GM18861 (cell line): ENCODE measurements at regions not wholly inside any gene's neighbourhood (a gene's known extent, or its start where the extent isn't known, plus 50 kb on each side); places are given as distances from the start of the nearest gene placed in this dataset.
A peak's percentile ranks its signal among the peaks of the same experiment; 100 is the strongest.

Experiments used
- ATAC-seq: cut with Tn5 transposase; IDR thresholded peaks from one replicate; pipeline ENCODE4 v1.9.1; 2021; ENCODE audit not compliant: unreplicated experiment

- no peak for ATAC-seq
Measured at GRCh38 chrX:113935518-113935917, 648.4 kb upstream of the HTR2C start.

GRCh38 chrX:113933931-113934330, 650.0 kb upstream of the HTR2C start:
- no peak for ATAC-seq

GRCh38 chrX:113929004-113929403, 654.9 kb upstream of the HTR2C start:
- no peak for ATAC-seq

DNA sequence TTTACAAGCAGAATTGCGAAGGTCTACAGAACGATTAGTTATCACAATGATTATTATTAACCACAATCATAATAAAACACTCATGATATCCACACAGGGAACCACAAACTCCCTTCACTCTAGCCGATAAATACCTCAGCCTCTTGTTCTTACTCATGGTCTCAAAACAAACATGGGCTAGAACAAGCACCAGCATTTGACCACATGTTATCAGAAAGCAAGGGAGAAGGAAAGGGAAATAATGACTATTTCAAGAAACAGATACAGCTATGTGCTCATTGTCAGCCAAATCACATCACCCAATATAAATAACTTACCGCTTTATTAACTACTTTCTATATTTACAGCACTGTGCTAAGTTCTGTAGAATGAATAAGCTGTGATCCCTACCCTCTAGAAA, 663.2 kb upstream of the HTR2C start:
- no peak for ATAC-seq

- ATAC-seq, result no peak
Measured at GRCh38 chrX:113919387-113919786, 664.5 kb upstream of the HTR2C start.

- no peak for ATAC-seq
Measured at GRCh38 chrX:113906168-113906567, 677.7 kb upstream of the HTR2C start.

DNA sequence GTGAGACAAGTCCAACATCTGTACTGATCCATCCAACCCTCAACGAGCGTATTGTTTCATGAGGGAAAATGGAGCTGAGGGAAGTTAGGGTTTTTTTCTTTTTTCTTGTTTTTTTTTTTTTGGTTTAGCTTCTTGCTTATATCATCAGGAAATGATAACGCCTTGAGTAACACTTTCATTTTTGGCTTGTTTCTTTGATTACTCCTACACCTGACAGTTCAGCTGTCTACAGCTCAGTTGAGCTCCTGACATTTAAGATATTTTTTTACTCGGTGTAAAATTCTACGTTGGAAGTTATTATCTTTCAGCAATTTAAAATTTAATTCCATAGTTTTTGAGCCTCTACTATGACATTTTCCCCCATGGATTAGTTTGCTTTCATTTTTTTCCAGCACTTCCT, 691.0 kb upstream of the HTR2C start:
- ATAC-seq, result no peak

- ATAC-seq, result no peak
Measured at GRCh38 chrX:113892401-113892800, 691.5 kb upstream of the HTR2C start.

DNA sequence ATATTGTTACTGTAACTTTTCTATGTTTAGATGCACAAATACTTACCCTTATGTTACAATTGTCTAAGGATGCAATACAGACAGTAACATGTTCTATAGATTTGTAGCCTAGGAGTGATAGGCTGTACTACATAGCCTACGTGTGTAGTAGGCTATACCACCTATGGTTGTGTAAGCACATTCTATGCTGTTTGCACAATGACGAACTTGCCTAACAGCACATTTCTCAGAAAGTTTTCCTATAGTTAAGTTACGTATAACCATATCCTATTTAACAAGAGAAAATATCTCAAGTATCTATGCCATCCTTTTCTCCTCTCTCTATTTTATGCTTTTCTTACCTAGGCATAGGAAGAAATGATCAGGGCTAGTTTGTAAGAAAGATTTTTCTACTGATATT, 710.8 kb upstream of the HTR2C start:
- no peak for ATAC-seq

DNA sequence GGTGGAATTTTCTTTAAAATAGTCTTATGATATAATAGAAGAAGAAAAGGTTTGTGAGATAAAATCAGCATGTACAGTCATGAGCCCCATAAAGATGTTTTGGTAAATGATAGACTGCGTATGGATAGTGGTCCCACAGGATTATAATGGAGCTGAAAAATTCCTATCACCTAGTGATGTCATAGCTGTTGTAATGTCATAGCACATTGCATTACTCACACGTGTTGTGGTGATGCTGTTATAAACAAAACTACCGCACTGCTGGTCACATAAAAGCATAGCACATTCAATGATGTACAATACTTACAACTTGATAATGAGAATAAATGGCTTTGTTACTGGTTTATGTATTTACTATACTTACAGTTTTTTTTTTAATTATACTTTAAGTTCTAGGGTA, 715.2 kb upstream of the HTR2C start:
- ATAC-seq, result no peak

- ATAC-seq, result no peak
Measured at GRCh38 chrX:113868177-113868576, 715.7 kb upstream of the HTR2C start.

DNA sequence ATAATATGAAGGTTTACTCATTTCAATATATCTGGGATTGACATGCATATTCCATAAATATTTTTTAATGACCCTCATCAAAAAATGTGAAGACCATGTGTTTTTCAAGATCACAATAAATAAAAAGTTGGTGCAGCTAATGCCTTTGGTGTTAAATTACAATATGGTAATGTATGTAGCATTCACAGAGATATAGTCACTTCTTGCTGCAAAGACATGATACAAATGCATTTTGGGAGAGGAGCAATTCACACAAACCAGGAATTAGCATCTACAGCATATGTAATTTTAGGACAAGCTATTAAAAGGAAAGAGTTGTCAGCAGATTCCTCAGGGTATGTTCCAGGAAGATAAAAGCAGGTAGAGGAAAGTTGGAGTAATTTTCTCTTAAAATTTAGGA, 734.5 kb upstream of the HTR2C start:
- no peak for ATAC-seq

- no peak for ATAC-seq
Measured at GRCh38 chrX:113833096-113834055, 750.5 kb upstream of the HTR2C start.

DNA sequence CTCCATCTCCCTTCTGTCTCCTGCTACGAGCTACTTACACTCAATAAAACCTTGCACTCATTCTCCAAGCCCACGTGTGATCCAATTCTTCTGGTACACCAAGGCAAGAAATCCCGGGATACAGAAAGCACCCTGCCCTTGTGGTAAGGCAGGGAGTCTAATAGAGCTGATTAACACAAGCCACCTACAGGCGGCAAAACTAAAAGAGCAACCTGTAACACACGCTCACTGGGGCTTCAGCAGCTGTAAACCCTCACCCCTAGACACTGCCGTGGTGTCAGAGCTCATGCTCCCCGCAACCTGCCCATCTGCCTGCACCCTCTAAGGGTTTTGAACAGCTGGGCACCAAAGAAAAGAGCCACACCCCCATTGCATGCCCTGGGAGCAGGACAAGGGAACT, 755.4 kb upstream of the HTR2C start:
- no peak for ATAC-seq

DNA sequence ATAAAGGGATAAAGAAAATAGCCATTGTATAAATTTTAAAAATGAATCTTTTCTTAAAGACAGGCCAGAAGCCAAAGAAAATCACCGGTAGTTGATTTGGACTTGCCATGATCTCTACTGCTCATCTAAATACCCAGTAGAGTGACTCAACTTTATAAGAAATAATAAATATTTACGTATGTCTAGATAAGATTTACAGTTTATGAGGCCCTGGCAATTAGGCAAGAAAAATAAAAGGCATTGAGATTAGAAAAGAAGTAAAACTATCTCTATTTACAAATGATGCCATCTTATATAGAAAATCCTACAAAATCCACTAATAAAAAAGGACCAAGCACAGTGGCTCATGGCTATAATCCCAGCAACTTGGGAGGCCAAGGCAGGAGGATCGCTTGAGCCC, 765.5 kb upstream of the HTR2C start:
- no peak for ATAC-seq

DNA sequence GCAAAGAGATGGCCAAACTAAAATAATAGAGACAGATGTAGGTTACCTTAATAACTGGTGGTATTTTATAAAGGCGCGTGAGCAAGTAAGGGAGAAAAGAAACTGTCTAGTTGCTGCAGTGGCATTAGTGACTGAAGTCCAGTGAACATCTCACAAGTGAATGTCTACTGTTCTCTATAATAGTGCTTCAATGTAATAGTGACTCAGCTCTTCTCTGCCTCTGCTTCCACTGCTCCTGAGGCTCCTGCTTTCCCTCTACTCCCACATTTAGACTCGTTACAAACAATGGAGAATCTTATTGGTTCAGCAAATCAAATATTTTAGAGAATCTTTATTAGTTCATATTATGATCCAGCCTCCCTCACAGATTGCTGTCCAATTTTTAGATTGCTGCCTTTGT, 779.1 kb upstream of the HTR2C start:
- ATAC-seq, result no peak

GRCh38 chrX:113804291-113804690, 779.6 kb upstream of the HTR2C start:
- ATAC-seq, result no peak

DNA sequence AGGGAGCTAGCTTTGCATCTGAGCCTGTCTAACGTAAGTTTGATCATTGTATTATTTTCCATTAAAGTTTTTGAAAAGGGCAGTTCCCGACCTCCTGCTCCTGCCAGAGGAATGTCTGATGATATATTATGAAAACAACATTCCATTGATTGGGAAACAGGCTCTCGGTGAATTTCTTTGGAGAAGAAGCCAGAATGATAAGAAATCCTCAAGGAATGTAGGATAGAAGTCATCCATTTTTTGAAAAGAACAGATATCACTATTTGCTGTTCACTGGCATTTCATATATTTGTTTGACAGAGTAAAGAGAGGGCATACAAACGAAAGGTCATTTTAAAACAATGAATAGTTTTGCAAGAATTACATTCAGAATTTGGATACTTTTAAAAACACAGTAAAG, 781.0 kb upstream of the HTR2C start:
- no peak for ATAC-seq

GRCh38 chrX:113800955-113801354, 782.9 kb upstream of the HTR2C start:
- no peak for ATAC-seq

GRCh38 chrX:113793563-113793962, 790.3 kb upstream of the HTR2C start:
- no peak for ATAC-seq

- ATAC-seq, result no peak
Measured at GRCh38 chrX:113790987-113791386, 792.9 kb upstream of the HTR2C start.

- peak; percentile 71 for ATAC-seq
Measured at GRCh38 chrX:113784754-113785153, 799.1 kb upstream of the HTR2C start.

DNA sequence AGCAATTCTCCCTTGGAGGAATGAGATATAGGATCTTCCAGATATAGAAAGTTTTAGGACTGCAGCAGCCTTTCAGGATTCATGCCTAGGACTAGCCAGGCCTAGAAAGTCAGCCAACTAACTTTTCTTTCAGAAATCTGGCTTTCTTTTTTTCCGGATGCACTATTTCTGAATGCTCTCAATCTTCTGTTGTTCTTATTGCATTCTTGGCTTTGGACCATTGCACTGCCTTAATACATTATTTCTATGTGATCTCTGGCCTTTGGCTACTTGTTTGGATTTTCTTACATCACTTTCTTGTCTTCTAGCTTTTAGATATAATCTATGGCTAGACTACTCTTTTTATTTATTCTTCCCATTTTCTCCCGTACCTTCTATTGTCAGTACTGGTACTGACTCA, 813.1 kb upstream of the HTR2C start:
- no peak for ATAC-seq
